IMR-90 (cell line): ENCODE measurements at regions not wholly inside any gene's neighbourhood (a gene's known extent, or its start where the extent isn't known, plus 50 kb on each side); places are given as distances from the start of the nearest gene placed in this dataset.

ENCODE experiments used
- BHLHE40 ChIP-seq: fragments of 150-350 bp; IDR thresholded peaks from 2 replicates; pipeline ENCODE4 v1.6.1; 2016; ENCODE audit warnings: mild to moderate bottlenecking, low read depth, low read length
- CEBPB ChIP-seq: IDR thresholded peaks from 2 replicates; pipeline ENCODE4 v1.6.1; 2012; ENCODE audit warnings: low read depth, low read length, improper control_type of control experiment
- CHD1 ChIP-seq: IDR thresholded peaks from 2 replicates; pipeline ENCODE4 v1.6.1; 2012; ENCODE audit warnings: low read depth, low read length, improper control_type of control experiment
- CTCF ChIP-seq: conservative IDR thresholded peaks from 2 replicates; pipeline ENCODE4 v1.5.1; 2012; ENCODE audit warnings: mild to moderate bottlenecking, low read depth, low read length, improper control_type of control experiment
- ELK1 ChIP-seq: fragments of 150-350 bp; IDR thresholded peaks from 2 replicates; pipeline ENCODE4 v1.6.1; 2016; ENCODE audit warnings: low read depth, mild to moderate bottlenecking, low read length, moderate library complexity, borderline replicate concordance
- MXI1 ChIP-seq: IDR thresholded peaks from 2 replicates; pipeline ENCODE4 v1.6.1; 2012; ENCODE audit warnings: low read depth, mild to moderate bottlenecking, low read length, moderate library complexity, borderline replicate concordance
- POLR2A ChIP-seq: IDR thresholded peaks from 2 replicates; pipeline ENCODE4 v1.6.1; 2012; ENCODE audit warnings: mild to moderate bottlenecking, low read depth, low read length
- RAD21 ChIP-seq: IDR thresholded peaks from 2 replicates; pipeline ENCODE4 v1.6.1; 2012; ENCODE audit warnings: low read length, improper control_type of control experiment
- RFX5 ChIP-seq: IDR thresholded peaks from 2 replicates; pipeline ENCODE4 v1.8.0; 2012; ENCODE audit warnings: low read depth, mild to moderate bottlenecking, low read length, moderate library complexity
- SMC3 ChIP-seq: fragments of 150-350 bp; IDR thresholded peaks from 2 replicates; pipeline ENCODE4 v1.6.1; 2016; ENCODE audit warnings: low read depth, mild to moderate bottlenecking, antibody characterized with exemption, low read length, moderate library complexity

- TF ChIP-seq CTCF: no peak
- TF ChIP-seq RFX5: no peak
- no peak for TF ChIP-seq CHD1
- no peak for TF ChIP-seq BHLHE40
- TF ChIP-seq POLR2A: no peak
- TF ChIP-seq RAD21: no peak
- TF ChIP-seq SMC3: no peak
- TF ChIP-seq ELK1: no peak
- TF ChIP-seq CEBPB: no peak
- no peak for TF ChIP-seq MXI1
These were observed 291.6 kb downstream of the BUD13 start for GRCh38 chr11:116481126-116481675.
